NB4 (cell line): ENCODE measurements at regions not wholly inside any gene's neighbourhood (a gene's known extent, or its start where the extent isn't known, plus 50 kb on each side); places are given as distances from the start of the nearest gene placed in this dataset.

Experiments
- CTCF ChIP-seq: IDR thresholded peaks from one replicate; pipeline ENCODE4 v1.5.1; 2012; ENCODE audit warnings: low read depth, low read length
- MAX ChIP-seq: IDR thresholded peaks from 2 replicates; pipeline ENCODE4 v1.6.1; 2011; ENCODE audit warnings: low read depth, low read length
- POLR2A ChIP-seq: IDR thresholded peaks from 2 replicates; pipeline ENCODE4 v1.6.1; 2011; ENCODE audit warnings: mild to moderate bottlenecking; ENCODE audit not compliant: insufficient read length; ENCODE audit errors: extremely low read depth

- TF ChIP-seq CTCF (no peak), MAX (no peak), POLR2A (no peak)
These were observed 454.0 kb upstream of the ARHGEF26 start for GRCh38 chr3:153666991-153667740.
